ENCODE measurements at regions not wholly inside any gene's neighbourhood (a gene's known extent, or its start where the extent isn't known, plus 50 kb on each side); places are given as distances from the start of the nearest gene placed in this dataset.
A peak's percentile ranks its signal among the peaks of the same experiment; 100 is the strongest.
"Not testable (repeated sequence)": the region's sequence is repeated elsewhere in the genome, so short reads cannot be mapped to it uniquely, and the experiment has no call there.

GRCh38 chr9:17878810-17879370, 300.0 kb downstream of the SH3GL2 start:
- no peak for DNase-seq
- no peak for FAIRE-seq
- 83 to 91% (median 88%) methylated on average over 3 of the region's 3 CpGs for WGBS, 3 donors

GRCh38 chr9:17881371-17881770, 302.5 kb downstream of the SH3GL2 start:
- WGBS, 3 donors, result 86 to 89% (median 87%) methylated on average over 9 of the region's 9 CpGs
- H3K27me3 ChIP-seq (ENCODE audit: control insufficient read depth in 3 of 3, insufficient read depth in 3 of 3, low read length in 3 of 3), result no peaks in the 10 kb centered on the region
- DNase-seq (no peak), FAIRE-seq (no peak)
- no peak overlapping the region for H3K4me3 ChIP-seq (ENCODE audit: low read depth in 1 of 3, low read length in 3 of 3)
- H3K27ac ChIP-seq (ENCODE audit: low read depth in 1 of 3, low read length in 2 of 3), result no peak overlapping the region
- no peaks in the 10 kb centered on the region for H3K4me1 ChIP-seq (ENCODE audit: control insufficient read depth in 3 of 3, insufficient read depth in 2 of 3, low read depth in 1 of 3, low read length in 2 of 3)
- no peaks in the 10 kb centered on the region for H3K36me3 ChIP-seq (ENCODE audit: control insufficient read depth in 3 of 3, insufficient read depth in 2 of 3, low read depth in 1 of 3, low read length in 3 of 3)
- no peaks in the 10 kb centered on the region for H3K9me3 ChIP-seq (ENCODE audit: control insufficient read depth in 2 of 2, insufficient read depth in 1 of 2, low read depth in 1 of 2, low read length in 1 of 2)

More at GRCh38 chr9:17878810-17879370, 300.0 kb downstream of the SH3GL2 start:
- Histone ChIP-seq H3K36me3 (ENCODE audit: control insufficient read depth in 3 of 3, insufficient read depth in 2 of 3, low read depth in 1 of 3, low read length in 3 of 3) (no peaks in the 10 kb centered on the region), H3K9me3 (ENCODE audit: control insufficient read depth in 2 of 2, insufficient read depth in 1 of 2, low read depth in 1 of 2, low read length in 1 of 2) (peaks cover 0 to 3% of the 10 kb centered on the region in 2 donors), H3K4me3 (ENCODE audit: low read depth in 1 of 3, low read length in 3 of 3) (no peak overlapping the region), H3K27me3 (ENCODE audit: control insufficient read depth in 3 of 3, insufficient read depth in 3 of 3, low read length in 3 of 3) (no peaks in the 10 kb centered on the region), H3K27ac (ENCODE audit: low read depth in 1 of 3, low read length in 2 of 3) (no peak overlapping the region), H3K4me1 (ENCODE audit: control insufficient read depth in 3 of 3, insufficient read depth in 2 of 3, low read depth in 1 of 3, low read length in 2 of 3) (no peaks in the 10 kb centered on the region)

GRCh38 chr9:17882688-17883594, 304.1 kb downstream of the SH3GL2 start:
- FAIRE-seq (no peak), DNase-seq (no peak)
- Histone ChIP-seq H3K4me1 (ENCODE audit: control insufficient read depth in 3 of 3, insufficient read depth in 2 of 3, low read depth in 1 of 3, low read length in 2 of 3) (no peaks in the 10 kb centered on the region), H3K36me3 (ENCODE audit: control insufficient read depth in 3 of 3, insufficient read depth in 2 of 3, low read depth in 1 of 3, low read length in 3 of 3) (no peaks in the 10 kb centered on the region), H3K4me3 (ENCODE audit: low read depth in 1 of 3, low read length in 3 of 3) (no peak overlapping the region), H3K27ac (ENCODE audit: low read depth in 1 of 3, low read length in 2 of 3) (no peak overlapping the region), H3K9me3 (ENCODE audit: control insufficient read depth in 2 of 2, insufficient read depth in 1 of 2, low read depth in 1 of 2, low read length in 1 of 2) (no peaks in the 10 kb centered on the region), H3K27me3 (ENCODE audit: control insufficient read depth in 3 of 3, insufficient read depth in 3 of 3, low read length in 3 of 3) (no peaks in the 10 kb centered on the region)
- 59 to 79% (median 67%) methylated on average over 2 of the region's 2 CpGs for WGBS, 3 donors

- Histone ChIP-seq H3K4me3 (ENCODE audit: low read depth in 1 of 3, low read length in 3 of 3) (no peak overlapping the region), H3K27me3 (ENCODE audit: control insufficient read depth in 3 of 3, insufficient read depth in 3 of 3, low read length in 3 of 3) (no peaks in the 10 kb centered on the region), H3K36me3 (ENCODE audit: control insufficient read depth in 3 of 3, insufficient read depth in 2 of 3, low read depth in 1 of 3, low read length in 3 of 3) (no peaks in the 10 kb centered on the region), H3K4me1 (ENCODE audit: control insufficient read depth in 3 of 3, insufficient read depth in 2 of 3, low read depth in 1 of 3, low read length in 2 of 3) (no peaks in the 10 kb centered on the region), H3K27ac (ENCODE audit: low read depth in 1 of 3, low read length in 2 of 3) (no peak overlapping the region), H3K9me3 (ENCODE audit: control insufficient read depth in 2 of 2, insufficient read depth in 1 of 2, low read depth in 1 of 2, low read length in 1 of 2) (no peaks in the 10 kb centered on the region)
- DNase-seq, result no peak
- 65 to 83% (median 80%) methylated on average over 4 of the region's 4 CpGs for WGBS, 3 donors
- FAIRE-seq, result no peak
These were observed 309.2 kb downstream of the SH3GL2 start for GRCh38 chr9:17888066-17888465.

GRCh38 chr9:17888964-17889363, 310.1 kb downstream of the SH3GL2 start:
- not testable (repeated sequence) for H3K27ac ChIP-seq (ENCODE audit: low read depth in 1 of 3, low read length in 2 of 3); H3K27me3 ChIP-seq (ENCODE audit: control insufficient read depth in 3 of 3, insufficient read depth in 3 of 3, low read length in 3 of 3); FAIRE-seq; H3K4me3 ChIP-seq (ENCODE audit: low read depth in 1 of 3, low read length in 3 of 3); H3K36me3 ChIP-seq (ENCODE audit: control insufficient read depth in 3 of 3, insufficient read depth in 2 of 3, low read depth in 1 of 3, low read length in 3 of 3); DNase-seq; H3K4me1 ChIP-seq (ENCODE audit: control insufficient read depth in 3 of 3, insufficient read depth in 2 of 3, low read depth in 1 of 3, low read length in 2 of 3); H3K9me3 ChIP-seq (ENCODE audit: control insufficient read depth in 2 of 2, insufficient read depth in 1 of 2, low read depth in 1 of 2, low read length in 1 of 2)
- WGBS, 3 donors, result 59 to 76% (median 66%) methylated on average over 1 of the region's 1 CpG

GRCh38 chr9:17894501-17895160, 315.8 kb downstream of the SH3GL2 start:
- no peaks in the 10 kb centered on the region for H3K27me3 ChIP-seq (ENCODE audit: control insufficient read depth in 3 of 3, insufficient read depth in 3 of 3, low read length in 3 of 3)
- WGBS, 3 donors, result 32 to 46% (median 34%) methylated on average over 4 of the region's 4 CpGs

GRCh38 chr9:17900606-17901005, 321.7 kb downstream of the SH3GL2 start:
- Histone ChIP-seq H3K4me3 (ENCODE audit: low read depth in 1 of 3, low read length in 3 of 3) (no peak overlapping the region), H3K27ac (ENCODE audit: low read depth in 1 of 3, low read length in 2 of 3) (no peak overlapping the region), H3K9me3 (ENCODE audit: control insufficient read depth in 2 of 2, insufficient read depth in 1 of 2, low read depth in 1 of 2, low read length in 1 of 2) (no peaks in the 10 kb centered on the region), H3K36me3 (ENCODE audit: control insufficient read depth in 3 of 3, insufficient read depth in 2 of 3, low read depth in 1 of 3, low read length in 3 of 3) (no peaks in the 10 kb centered on the region), H3K27me3 (ENCODE audit: control insufficient read depth in 3 of 3, insufficient read depth in 3 of 3, low read length in 3 of 3) (peaks cover 1 to 14% (median 3%) of the 10 kb centered on the region in 3 donors), H3K4me1 (ENCODE audit: control insufficient read depth in 3 of 3, insufficient read depth in 2 of 3, low read depth in 1 of 3, low read length in 2 of 3) (no peaks in the 10 kb centered on the region)
- DNase-seq, result no peak
- FAIRE-seq, result no peak
- WGBS, 3 donors, result 75 to 81% (median 75%) methylated on average over 7 of the region's 7 CpGs

More at GRCh38 chr9:17894501-17895160, 315.8 kb downstream of the SH3GL2 start:
- H3K27ac ChIP-seq (ENCODE audit: low read depth in 1 of 3, low read length in 2 of 3), result no peak overlapping the region
- no peaks in the 10 kb centered on the region for H3K36me3 ChIP-seq (ENCODE audit: control insufficient read depth in 3 of 3, insufficient read depth in 2 of 3, low read depth in 1 of 3, low read length in 3 of 3)
- H3K4me1 ChIP-seq (ENCODE audit: control insufficient read depth in 3 of 3, insufficient read depth in 2 of 3, low read depth in 1 of 3, low read length in 2 of 3), result no peaks in the 10 kb centered on the region
- DNase-seq, result no peak
- no peaks in the 10 kb centered on the region for H3K9me3 ChIP-seq (ENCODE audit: control insufficient read depth in 2 of 2, insufficient read depth in 1 of 2, low read depth in 1 of 2, low read length in 1 of 2)
- FAIRE-seq, result no peak
- H3K4me3 ChIP-seq (ENCODE audit: low read depth in 1 of 3, low read length in 3 of 3), result no peak overlapping the region

GRCh38 chr9:17905366-17905765, 326.5 kb downstream of the SH3GL2 start:
- DNase-seq (no peak), FAIRE-seq (no peak)
- Histone ChIP-seq H3K4me1 (ENCODE audit: control insufficient read depth in 3 of 3, insufficient read depth in 2 of 3, low read depth in 1 of 3, low read length in 2 of 3) (no peaks in the 10 kb centered on the region), H3K9me3 (ENCODE audit: control insufficient read depth in 2 of 2, insufficient read depth in 1 of 2, low read depth in 1 of 2, low read length in 1 of 2) (no peaks in the 10 kb centered on the region), H3K27me3 (ENCODE audit: control insufficient read depth in 3 of 3, insufficient read depth in 3 of 3, low read length in 3 of 3) (peaks cover 11 to 44% (median 21%) of the 10 kb centered on the region in 3 donors), H3K4me3 (ENCODE audit: low read depth in 1 of 3, low read length in 3 of 3) (peak overlapping the region in 1 of 3 donors; percentile 38), H3K27ac (ENCODE audit: low read depth in 1 of 3, low read length in 2 of 3) (no peak overlapping the region), H3K36me3 (ENCODE audit: control insufficient read depth in 3 of 3, insufficient read depth in 2 of 3, low read depth in 1 of 3, low read length in 3 of 3) (no peaks in the 10 kb centered on the region)
- WGBS, 3 donors, result 34 to 41% (median 36%) methylated on average over 9 of the region's 9 CpGs

All from small intestine (tissue), 7 donors.